Mucosa of stomach (tissue), 1 donor: ENCODE measurements at regions not wholly inside any gene's neighbourhood (a gene's known extent, or its start where the extent isn't known, plus 50 kb on each side); places are given as distances from the start of the nearest gene placed in this dataset.
"Not testable (repeated sequence)": the region's sequence is repeated elsewhere in the genome, so short reads cannot be mapped to it uniquely, and the experiment has no call there.

Experiments
- H3K27me3 ChIP-seq: one replicate; pipeline ENCODE4 v1.7.0; 2013; ENCODE audit warnings: mild to moderate bottlenecking, low read length; ENCODE audit not compliant: control insufficient read depth, insufficient read depth
- H3K36me3 ChIP-seq: one replicate; pipeline ENCODE4 v1.7.0; 2013; ENCODE audit warnings: low read length; ENCODE audit not compliant: control insufficient read depth, insufficient read depth
- H3K4me1 ChIP-seq: one replicate; pipeline ENCODE4 v1.7.0; 2013; ENCODE audit warnings: mild to moderate bottlenecking, low read length; ENCODE audit not compliant: control insufficient read depth, insufficient read depth
- H3K4me3 ChIP-seq: one replicate; pipeline ENCODE4 v1.7.0; 2013; ENCODE audit warnings: low read length
- H3K9ac ChIP-seq: one replicate; pipeline ENCODE4 v1.7.0; 2013; ENCODE audit warnings: mild to moderate bottlenecking, low read length, moderate library complexity
- H3K9me3 ChIP-seq: one replicate; pipeline ENCODE4 v1.7.0; 2013; ENCODE audit warnings: mild to moderate bottlenecking, low read length, moderate library complexity; ENCODE audit not compliant: control insufficient read depth
- donor health status: Pancreatic carcinoma.

DNA sequence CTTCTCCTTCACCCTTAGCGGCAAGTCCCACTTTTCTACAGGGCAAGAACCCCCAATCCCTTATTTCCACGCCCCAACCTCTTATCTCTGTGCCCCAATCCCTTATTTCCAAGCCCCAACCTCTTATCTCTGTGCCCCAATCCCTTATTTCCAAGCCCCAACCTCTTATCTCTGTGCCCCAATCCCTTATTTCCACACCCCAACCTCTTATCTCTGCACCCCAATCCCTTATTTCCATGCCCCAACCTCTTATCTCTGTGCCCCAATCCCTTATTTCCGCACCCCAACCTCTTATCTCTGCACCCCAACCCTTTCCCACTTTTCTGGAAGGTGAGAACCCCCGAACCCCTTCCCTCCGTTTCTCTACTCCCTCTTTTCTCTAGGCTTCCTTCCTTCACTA lies 116.1 kb upstream of the GJE1 start:
- not testable (repeated sequence) for H3K27me3 ChIP-seq, H3K9ac ChIP-seq, H3K4me1 ChIP-seq, H3K9me3 ChIP-seq, H3K4me3 ChIP-seq, H3K36me3 ChIP-seq

DNA sequence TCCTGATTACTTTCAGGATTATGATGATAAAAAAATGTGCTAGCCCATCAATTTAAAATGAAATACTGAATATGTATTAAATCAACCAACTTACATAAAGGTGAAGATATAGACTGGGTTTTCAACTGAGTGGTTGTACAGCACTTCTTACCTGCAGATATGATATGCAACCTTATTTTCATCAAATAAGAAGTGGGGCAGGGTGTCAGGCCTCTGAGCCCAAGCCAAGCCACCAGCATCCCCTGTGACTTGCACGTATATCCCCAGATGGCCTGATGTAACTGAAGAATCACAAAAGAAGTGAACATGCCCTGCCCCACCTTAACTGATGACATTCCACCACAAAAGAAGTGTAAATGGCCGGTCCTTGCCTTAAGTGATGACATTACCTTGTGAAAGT lies 117.3 kb upstream of the GJE1 start:
- not testable (repeated sequence) for H3K9ac ChIP-seq, H3K9me3 ChIP-seq

DNA sequence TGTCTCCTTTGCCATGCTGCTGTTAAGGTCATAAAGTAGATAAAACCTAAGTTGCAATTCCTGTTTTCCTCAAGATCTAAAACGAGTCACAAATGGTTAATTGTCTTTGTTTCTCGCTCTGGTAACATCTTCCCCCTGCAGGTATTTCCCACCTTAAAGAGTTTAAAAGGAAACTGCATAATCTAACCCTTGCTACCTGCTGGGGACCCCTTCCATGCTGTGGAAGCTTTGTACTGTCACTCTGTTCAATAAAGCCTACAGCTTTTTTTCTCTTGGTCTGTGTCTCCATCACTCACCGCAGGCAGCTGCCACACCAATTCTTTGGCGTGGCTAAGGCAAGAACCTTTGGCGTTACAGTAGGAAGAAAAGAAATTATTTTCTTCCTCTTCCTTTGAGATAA lies 117.7 kb upstream of the GJE1 start:
- Histone ChIP-seq H3K4me3 (no peak overlapping the region), H3K27me3 (no peaks in the 10 kb centered on the region), H3K9me3 (no peaks in the 10 kb centered on the region), H3K36me3 (no peaks in the 10 kb centered on the region), H3K4me1 (no peaks in the 10 kb centered on the region), H3K9ac (no peak overlapping the region)

More for the DNA sequence above, 117.3 kb upstream of the GJE1 start:
- not testable (repeated sequence) for H3K27me3 ChIP-seq, H3K36me3 ChIP-seq, H3K4me1 ChIP-seq, H3K4me3 ChIP-seq

DNA sequence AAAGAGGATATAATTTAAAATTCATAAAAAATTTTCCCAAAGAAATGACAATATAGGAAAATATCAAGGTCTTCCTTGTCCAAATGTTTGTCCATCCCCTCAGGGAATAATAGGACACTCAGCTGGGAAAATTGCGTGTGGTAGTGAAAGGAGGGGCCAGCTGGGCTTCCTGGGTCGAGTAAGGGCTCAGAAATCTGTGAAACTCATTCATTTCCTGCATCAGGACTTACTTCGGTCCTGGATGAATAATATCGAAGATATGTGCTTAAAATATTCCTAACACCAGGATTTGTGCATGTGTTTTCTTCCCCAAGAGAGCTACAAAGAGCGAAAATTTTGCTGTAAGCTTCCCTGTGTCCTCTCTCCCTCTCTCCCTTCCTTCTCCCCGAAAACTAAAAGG lies 118.2 kb upstream of the GJE1 start:
- Histone ChIP-seq H3K4me1 (no peaks in the 10 kb centered on the region), H3K36me3 (no peaks in the 10 kb centered on the region), H3K9me3 (no peaks in the 10 kb centered on the region), H3K27me3 (no peaks in the 10 kb centered on the region), H3K4me3 (no peak overlapping the region), H3K9ac (no peak overlapping the region)

DNA sequence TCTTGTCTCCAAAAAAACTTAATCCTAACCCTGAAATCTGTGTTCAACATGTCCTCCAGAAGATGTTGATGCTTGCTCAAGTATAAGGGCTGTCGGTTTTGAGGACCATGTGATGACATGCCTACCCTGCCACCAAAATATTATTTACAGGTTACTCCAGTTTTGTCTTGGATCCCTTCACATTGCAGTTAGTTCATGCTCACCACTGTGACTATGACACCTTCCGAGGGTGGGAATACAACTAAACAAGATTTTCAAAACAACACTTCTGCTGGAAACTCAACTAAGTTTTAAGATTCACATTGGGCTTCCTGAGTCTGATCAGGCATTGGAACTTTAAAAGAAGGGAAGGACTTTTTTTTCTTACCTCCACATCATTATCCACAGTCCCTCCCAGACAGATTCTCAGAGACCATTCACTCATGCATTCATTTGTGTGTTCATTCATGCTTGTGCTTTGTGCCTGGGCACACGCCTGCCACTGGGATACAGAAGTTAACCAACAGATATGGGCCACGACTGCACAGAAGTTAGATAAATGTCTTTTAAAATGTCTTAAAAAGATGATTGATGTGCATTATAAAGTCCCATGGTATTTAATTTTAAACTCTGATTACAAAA lies 118.7 kb upstream of the GJE1 start:
- H3K27me3 ChIP-seq: no peaks in the 10 kb centered on the region
- no peaks in the 10 kb centered on the region for H3K4me1 ChIP-seq
- H3K4me3 ChIP-seq: no peak overlapping the region

DNA sequence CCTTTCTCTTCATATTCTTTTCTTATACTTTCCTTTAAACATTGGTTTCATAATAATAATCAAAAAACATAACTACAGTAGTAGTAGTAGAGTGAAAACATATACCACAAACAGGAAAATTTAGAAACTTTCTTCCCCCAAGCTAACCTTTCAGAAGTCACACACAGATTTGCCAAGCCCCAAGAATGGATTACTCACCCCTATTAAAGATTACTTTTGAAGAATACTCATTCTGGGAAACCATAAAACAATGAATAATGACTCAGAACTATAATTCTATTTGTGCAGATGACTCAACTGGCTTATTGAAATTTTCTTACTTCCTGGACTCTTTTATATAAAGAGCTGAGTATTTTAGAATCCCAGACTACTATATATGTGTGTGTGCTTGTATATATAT lies 119.4 kb upstream of the GJE1 start:
- Histone ChIP-seq H3K27me3 (no peaks in the 10 kb centered on the region), H3K4me3 (no peak overlapping the region), H3K9ac (no peak overlapping the region), H3K4me1 (no peaks in the 10 kb centered on the region), H3K36me3 (no peaks in the 10 kb centered on the region), H3K9me3 (no peaks in the 10 kb centered on the region)

More for the DNA sequence above, 118.7 kb upstream of the GJE1 start:
- H3K36me3 ChIP-seq: no peaks in the 10 kb centered on the region
- H3K9ac ChIP-seq: no peak overlapping the region
- no peaks in the 10 kb centered on the region for H3K9me3 ChIP-seq

DNA sequence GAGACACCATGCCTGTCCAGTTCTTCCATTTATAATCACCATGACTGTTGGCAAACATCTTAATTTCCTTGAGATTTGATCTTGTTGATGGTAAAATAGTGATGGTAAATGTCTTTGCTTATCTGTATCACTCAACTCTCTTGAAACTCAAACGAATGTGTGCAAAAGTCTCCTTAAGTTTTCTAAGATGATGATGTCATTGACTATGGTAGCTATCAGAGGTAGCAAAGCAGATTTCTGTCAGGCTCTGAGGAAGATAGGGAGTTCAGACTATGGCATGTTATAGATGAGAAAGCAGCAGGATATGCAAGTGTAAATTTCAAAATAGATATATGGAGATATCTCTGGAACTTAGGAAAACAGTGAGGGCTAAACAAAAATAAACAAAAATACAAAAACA lies 121.0 kb upstream of the GJE1 start:
- Histone ChIP-seq H3K4me1 (no peaks in the 10 kb centered on the region), H3K27me3 (no peaks in the 10 kb centered on the region), H3K36me3 (no peaks in the 10 kb centered on the region), H3K9me3 (no peaks in the 10 kb centered on the region), H3K9ac (no peak overlapping the region), H3K4me3 (no peak overlapping the region)

DNA sequence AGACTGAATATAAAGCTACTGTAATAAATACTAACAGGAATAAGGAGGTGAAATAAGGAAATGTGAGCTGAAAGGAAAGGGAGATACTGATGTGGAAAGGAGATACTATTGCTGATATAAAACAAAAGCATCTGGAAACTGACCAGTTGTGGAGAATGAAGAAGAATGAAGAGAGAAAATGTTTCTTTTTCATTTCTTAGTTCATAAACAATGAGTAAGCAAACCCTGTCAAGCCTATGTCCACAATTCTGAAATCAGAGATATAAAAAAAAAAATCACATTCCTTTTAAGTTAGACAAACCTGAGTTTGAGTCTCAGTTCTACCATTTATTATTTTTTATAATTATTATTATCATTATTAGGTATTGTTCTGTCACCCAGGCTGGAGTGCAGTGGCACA lies 121.6 kb upstream of the GJE1 start:
- no peaks in the 10 kb centered on the region for H3K27me3 ChIP-seq
- H3K9ac ChIP-seq: no peak overlapping the region
- no peaks in the 10 kb centered on the region for H3K36me3 ChIP-seq
- H3K4me1 ChIP-seq: no peaks in the 10 kb centered on the region
- no peak overlapping the region for H3K4me3 ChIP-seq
- H3K9me3 ChIP-seq: no peaks in the 10 kb centered on the region

DNA sequence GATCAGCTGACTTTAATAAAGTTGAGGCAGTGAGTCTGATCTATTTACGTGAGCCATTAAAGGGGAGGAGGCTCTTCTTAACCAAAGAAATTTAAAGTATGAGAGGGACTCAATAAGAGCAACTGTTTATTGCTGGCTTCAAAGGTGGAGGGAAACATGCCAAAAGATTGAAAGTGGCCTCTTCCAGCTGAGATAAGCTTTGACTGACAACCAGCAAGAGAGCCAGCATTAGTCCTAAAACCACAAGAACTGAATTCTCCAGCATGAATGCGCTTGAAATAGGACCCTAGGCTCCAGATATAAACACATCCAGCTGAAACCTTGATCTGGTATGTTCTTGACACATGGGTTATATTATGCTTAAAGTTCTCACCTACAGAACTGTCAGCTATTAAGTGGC lies 123.1 kb upstream of the GJE1 start:
- Histone ChIP-seq H3K27me3 (no peaks in the 10 kb centered on the region), H3K4me3 (no peak overlapping the region), H3K36me3 (no peaks in the 10 kb centered on the region), H3K4me1 (no peaks in the 10 kb centered on the region), H3K9ac (no peak overlapping the region), H3K9me3 (no peaks in the 10 kb centered on the region)

DNA sequence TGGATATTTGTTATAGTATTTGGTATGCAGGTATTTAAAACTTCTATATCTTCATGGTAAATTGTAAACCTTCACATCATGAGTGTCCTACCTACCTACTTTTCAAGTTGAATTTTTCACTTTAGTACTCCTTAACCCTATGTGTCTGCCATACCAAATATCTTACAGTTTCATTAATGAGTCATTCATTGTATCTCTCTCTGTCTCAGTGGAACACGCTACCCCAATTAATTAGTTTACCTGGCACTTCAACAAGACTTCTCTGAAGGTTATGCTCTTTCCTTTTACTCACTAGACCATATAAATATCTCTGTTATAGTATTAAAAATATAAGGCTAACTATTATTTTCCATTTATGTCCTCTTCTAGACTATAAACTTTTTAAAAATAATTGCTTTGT lies 123.9 kb upstream of the GJE1 start:
- no peaks in the 10 kb centered on the region for H3K4me1 ChIP-seq
- H3K4me3 ChIP-seq: no peak overlapping the region
- H3K36me3 ChIP-seq: no peaks in the 10 kb centered on the region
- no peaks in the 10 kb centered on the region for H3K9me3 ChIP-seq
- H3K9ac ChIP-seq: no peak overlapping the region
- no peaks in the 10 kb centered on the region for H3K27me3 ChIP-seq

DNA sequence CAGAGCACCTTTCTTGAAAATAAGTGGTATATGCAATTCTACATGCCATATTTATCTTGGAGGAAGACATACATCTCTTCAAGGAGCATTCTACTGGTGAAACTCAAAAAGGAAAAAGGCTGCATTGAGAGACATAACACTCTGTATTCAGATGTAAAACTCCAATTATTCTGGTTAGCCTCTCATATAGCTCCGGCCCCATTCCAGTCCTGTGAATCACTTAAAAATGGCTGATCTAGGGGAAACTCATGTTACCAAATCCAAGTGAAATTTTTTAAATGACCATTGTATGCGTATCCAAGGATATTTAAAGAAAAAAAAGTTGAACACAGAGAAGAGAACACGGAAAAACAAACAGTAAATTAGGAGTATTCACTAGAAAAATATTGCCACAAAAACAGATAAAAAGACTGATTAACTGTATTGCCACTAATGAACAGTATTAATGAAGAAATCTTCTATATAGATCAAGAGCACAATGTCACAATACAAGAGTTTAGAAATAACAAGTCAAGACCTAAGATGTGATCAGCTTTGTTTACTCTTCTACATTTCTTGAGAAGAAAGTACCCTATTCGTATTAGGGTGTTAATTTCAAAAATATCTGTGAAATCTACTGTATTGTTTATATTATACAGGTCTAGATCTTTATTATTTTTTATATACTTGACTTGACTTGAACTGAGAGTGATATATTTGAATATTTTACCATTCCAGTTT lies 124.5 kb upstream of the GJE1 start:
- Histone ChIP-seq H3K4me1 (no peaks in the 10 kb centered on the region), H3K9me3 (no peaks in the 10 kb centered on the region), H3K36me3 (no peaks in the 10 kb centered on the region), H3K27me3 (no peaks in the 10 kb centered on the region), H3K9ac (no peak overlapping the region), H3K4me3 (no peak overlapping the region)

DNA sequence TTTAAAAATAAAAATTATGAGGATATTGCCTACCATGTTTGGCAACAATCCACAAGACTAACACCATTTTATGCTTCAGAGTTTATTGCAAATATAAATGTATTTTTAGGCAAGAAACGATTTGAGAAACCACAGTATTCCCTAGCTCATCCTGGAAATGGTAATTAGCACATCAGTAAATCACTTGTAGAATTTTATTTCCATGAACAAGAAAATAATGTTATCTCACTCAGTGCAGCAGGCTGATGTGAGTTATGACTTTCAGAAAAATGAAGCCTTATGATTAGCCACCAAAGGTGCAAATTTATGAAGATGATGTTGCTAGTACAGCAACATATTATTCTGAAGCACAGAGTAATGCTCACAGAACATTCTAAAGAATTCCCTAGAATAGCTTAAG lies 127.7 kb upstream of the GJE1 start:
- no peaks in the 10 kb centered on the region for H3K27me3 ChIP-seq
- H3K4me1 ChIP-seq: no peaks in the 10 kb centered on the region
- no peaks in the 10 kb centered on the region for H3K9me3 ChIP-seq
- no peak overlapping the region for H3K4me3 ChIP-seq
- H3K36me3 ChIP-seq: no peaks in the 10 kb centered on the region
- no peak overlapping the region for H3K9ac ChIP-seq
